Limb (tissue), 2 donors: ENCODE measurements at regions not wholly inside any gene's neighbourhood (a gene's known extent, or its start where the extent isn't known, plus 50 kb on each side); places are given as distances from the start of the nearest gene placed in this dataset.
A peak's percentile ranks its signal among the peaks of the same experiment; 100 is the strongest.

ENCODE experiments used
- DNase-seq, 2 donors: peaks; one replicate each; pipeline ENCODE4 v3.0.0-alpha.2; 2016; ENCODE audit errors: extremely low spot score in 2 of 2

DNA sequence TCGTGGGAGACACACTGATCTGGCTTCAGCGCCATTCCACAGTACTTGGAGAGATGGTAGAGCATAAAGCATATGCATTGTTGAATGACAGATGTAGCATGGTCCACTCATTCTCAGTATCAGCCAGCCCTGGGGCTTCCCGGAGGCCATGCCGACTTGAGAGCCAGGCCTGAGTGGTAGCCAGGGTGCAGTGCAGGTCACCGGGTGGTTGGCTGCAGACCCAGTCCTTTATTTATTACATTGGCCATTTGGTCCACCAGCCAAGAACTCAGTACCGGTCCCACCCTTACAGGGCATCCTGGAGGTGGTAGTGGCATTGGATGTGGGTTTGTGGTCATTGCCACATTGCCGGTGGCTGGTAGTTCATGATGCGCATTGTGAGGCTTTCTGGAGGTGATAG lies 121.6 kb upstream of the RTL1 start:
- DNase-seq: peak in 1 of 2 donors; percentile 2

DNA sequence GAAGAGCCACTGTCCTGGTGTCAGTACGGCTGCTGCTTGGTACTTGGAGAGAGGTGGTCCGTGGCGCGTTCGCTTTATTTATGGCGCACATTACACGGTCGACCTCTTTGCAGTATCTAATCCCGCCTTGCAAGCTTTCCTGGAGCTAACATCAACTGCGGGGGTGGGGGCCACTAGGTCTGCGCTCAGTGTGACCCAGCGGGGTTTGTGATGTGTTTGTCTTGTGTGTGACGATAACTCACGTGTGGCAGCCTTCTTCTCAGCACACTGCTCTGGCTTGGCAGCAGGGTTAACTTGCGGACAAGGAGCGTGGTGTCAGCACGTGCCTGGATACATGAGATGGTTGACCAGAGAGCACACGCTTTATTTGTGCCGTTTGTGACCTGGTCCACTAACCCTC lies 122.2 kb upstream of the RTL1 start:
- DNase-seq: no peak

DNA sequence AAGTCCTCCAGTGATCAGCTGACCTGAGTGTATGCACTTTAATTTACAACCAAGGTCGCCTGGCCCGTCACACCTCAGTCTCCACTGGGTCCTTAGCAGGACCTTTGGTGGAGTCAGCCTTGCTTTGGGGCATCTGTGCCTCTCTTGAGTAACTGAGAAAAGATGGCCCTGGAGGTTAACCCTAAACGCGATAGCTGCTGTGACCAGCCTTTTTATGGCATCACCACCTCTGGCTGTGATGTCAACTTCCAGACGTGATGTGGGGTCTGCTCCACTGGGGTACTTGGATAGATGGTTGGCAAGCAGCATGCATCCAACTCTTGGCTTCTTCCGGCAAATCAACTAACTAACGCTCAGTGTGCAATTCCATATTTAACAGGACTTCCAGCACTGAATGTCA lies 122.8 kb upstream of the RTL1 start:
- DNase-seq: no peak

DNA sequence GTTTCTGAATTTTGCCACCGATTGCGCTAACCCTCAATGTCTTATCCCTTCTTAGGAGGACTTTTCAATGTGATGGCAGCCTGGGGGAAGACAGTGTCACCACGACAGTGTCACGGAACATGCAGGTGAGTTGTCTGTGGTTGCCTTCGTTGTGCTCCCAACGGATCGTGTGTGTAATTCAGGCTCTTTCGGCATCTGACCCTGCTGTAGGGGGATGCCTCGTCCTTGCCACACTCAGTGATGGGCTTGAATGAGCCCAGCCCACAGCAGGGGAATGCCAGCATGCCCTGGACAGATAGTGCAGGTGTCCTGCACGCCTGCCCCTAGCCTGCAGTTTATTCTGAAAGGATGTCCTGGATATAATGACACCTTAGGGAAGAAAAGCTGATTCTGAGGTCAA lies 123.8 kb upstream of the RTL1 start:
- no peak for DNase-seq

DNA sequence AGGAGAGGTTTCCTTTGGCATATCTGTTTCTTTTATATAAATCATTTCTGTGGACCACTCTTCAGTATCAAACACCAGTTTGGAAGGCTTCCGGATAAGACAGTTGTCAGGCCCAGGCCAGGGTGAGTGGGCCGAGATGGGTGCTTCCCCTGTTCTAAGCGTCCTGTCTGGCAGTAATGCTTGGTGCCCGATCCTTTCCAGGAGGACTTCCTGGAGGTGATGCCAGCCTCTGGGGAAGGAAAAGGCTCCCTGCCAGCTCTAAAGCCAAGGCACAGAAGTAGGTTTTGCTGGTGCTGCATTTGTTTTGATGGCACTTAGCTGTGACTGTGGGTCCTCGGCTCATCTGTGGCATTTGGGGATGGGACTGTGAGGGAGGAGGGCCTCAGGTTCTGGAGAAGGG lies 124.4 kb upstream of the RTL1 start:
- no peak for DNase-seq

DNA sequence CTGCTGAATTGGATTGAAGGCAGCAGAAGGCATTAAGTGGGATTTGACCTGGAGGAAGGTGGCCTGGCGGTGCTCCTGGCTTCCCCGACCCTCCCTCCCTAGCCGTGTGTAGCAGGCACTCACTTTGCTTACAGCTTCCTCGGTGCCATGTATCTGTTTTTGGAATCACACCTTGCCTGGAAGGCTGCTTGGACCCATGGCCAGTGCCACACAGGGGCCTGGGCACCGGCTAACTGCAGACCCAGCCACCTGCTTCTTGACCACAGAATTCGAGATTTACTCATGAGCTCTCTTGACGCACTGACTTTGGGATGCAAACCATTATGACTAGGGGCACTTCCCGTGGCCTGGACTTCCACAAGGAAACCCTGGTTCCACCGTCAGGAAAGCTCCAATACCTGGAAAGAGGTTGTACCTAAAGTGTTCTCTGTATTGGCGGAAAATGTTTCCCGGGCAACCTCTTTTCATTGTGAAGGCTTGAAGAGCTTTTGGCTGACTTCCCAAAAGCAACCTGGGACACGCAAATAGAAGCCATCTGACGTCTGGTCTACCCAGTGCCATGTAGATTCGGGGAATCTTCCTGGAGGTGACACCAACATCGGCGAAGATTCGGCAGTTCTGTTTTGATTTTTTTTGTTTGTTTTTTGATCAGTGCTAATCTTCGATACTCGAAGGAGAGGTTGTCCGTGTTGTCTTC lies 125.6 kb upstream of the RTL1 start:
- no peak for DNase-seq

DNA sequence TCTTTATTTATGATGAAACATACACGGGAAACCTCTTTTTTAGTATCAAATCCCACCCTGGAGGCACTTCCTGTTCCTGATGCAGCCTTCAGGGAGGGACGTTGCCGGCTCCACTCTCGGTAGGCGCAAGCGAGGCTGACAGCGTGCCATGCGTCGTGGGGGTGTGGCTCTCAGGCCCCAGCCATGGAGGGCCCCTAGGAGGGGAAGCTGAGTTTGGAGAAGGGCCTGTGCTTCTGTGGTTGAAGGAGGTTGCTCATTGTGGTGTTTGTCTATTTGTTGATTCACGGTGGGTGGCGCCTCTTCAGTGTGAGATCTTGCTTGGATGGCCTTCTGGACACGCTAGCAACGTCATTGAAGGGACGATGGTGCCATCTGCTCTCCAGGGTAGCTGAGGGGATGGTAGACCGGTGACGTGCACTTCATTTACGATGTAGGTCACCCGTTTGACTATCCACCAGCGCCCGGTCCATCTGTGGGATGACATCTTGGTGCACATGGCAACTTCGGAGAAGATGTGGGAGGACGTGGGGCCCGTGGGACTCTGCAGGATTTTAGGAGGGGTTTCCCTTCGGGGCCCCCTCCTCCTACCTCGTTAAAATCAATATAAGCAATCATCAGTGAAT lies 126.3 kb upstream of the RTL1 start:
- DNase-seq: no peak

DNA sequence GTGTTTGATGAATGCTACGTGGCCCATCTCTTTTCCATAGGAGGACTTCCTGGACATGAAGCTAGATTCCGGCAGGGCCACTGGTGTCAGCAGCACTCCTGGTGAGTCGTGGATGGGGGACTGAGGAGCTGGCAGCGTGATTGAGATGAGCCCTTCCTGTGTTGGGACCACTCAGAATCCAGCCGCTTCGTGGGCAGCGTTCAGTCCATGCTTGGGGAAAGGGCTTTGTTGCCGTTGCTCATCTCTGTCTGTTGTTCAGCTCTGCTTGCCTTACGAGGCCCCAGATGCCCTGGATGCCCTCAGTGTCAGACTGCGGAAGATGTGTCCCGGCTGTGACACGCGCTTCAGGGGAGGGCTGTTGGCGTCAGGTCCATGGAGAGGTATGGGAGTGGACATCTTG lies 127.1 kb upstream of the RTL1 start:
- no peak for DNase-seq

DNA sequence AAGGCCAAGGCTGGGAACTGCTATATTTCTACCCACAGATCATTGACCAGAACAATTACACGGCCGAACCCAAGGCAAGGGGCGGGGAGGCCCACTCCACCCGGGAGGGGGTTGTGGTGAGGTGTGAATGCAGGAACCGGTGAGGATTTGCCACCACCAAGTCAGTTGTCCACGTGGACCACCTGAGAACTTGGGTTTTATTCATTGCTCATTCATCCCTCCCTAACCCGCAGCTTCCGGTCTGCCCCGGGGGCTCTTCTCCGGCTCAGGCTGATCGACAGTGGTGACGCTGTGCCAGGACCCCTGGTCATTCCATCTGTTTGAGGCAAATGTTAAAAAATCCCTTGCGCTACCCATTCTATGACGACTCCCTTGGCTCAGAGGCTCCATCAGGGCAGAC lies 127.7 kb upstream of the RTL1 start:
- no peak for DNase-seq

DNA sequence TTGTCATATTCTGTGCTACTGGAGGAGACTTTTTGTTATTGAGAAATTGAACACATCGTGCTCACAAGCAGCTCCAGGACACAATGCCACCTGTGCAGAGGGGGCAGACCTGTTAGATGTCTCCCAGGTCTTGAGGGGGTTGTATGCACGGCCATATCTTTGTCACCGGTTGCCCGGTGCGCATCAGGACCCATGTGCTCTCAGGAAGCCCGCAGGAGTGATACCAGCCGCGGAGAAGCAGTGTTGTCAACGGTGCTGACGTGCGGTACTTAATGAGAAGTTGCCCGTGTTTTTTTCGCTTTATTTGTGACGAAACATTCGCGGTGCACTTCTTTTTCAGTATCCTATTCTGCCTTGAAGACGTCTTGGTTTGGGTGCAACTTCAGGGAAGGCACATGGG lies 128.2 kb upstream of the RTL1 start:
- no peak for DNase-seq

DNA sequence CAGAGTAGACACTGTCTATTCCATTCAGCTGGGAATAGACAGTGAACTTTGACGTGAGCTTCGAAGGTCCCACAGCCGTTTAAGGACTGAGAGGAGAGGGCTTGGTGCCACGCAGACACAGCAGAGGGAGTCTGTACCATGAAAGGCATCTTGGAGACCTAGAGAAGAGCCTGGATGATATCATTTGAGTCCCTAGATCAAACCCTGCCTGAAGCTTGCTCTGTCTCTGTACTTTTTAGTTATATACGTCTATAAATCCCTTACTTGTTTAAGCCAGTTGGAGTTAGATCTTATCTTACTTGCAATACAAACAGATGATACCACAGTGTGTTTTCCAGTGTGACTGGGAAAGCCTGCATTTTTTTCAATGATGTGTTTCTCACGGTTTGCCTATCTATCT lies 128.9 kb upstream of the RTL1 start:
- no peak for DNase-seq

DNA sequence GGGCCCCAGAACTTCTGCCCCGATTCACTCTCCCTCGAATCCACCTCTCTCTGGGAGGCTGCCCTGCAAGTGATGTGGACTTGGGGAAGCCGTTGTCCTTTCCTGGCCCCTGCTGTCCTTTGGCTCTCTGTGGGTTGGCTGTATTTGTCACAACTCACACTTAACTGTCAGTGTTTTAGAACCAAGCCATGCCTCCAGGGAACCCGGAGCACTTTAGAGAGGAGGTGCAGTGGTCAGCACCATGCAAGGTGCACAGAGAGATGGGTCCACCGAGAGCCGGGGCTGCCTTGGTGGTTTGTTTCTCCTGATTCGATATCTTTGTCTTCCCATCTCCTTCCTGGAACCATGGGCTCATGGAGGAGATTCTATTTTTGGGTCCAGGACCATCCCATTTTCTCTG lies 129.5 kb upstream of the RTL1 start:
- no peak for DNase-seq

DNA sequence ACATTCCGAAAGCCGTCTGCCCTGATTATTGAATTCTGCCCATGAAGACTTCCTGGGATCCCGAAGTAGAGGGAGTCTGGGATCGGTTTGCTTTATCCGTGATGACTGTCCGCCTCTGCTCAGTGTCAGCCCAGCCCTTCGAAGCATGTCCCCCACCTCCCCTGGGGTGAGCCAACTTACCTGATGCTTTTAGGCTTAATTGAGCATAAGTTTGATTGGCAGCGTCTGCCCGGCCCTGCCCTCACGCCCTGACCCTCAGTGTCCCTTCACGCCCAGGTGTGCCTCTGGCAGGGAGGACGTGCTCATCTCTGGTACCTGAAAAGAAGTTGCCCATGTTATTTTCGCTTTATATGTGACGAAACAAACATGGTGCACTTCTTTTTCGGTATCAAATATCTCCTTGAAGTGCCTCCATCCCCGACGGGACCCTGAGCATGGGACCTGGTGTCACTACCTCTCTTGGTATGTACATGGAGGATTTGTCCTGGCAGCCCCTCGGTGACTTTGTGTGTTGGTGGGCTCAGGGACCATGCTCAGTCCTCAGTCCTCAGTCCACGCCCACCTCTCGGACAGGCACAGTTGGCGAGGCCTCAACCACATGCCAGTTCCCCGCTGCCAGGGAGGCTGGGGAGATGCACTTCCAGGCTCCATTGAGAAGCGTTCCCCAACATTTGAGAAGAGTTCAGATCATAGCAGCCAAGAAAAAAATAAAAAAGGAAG lies 130.1 kb upstream of the RTL1 start:
- DNase-seq: no peak

DNA sequence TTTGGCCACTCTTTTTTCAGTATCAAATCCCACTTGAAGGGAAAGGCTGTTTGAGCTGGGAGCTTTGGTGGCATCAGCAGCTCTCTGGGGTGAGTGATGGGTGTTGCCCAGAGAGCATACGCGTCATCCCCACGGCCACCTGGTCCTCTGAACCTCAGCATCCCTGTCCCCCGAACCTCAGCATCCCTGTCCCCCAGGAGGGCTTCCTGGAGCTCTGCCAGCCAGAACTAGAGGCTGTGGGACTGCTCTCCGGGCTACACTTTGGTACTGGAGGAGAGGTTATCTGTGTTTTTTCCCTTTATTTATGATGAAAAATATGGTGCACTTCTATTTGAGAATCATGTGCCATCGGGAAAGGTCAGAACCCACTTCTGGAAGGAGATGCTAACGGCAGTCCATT lies 131.5 kb upstream of the RTL1 start:
- DNase-seq: peak in 1 of 2 donors; percentile 23

DNA sequence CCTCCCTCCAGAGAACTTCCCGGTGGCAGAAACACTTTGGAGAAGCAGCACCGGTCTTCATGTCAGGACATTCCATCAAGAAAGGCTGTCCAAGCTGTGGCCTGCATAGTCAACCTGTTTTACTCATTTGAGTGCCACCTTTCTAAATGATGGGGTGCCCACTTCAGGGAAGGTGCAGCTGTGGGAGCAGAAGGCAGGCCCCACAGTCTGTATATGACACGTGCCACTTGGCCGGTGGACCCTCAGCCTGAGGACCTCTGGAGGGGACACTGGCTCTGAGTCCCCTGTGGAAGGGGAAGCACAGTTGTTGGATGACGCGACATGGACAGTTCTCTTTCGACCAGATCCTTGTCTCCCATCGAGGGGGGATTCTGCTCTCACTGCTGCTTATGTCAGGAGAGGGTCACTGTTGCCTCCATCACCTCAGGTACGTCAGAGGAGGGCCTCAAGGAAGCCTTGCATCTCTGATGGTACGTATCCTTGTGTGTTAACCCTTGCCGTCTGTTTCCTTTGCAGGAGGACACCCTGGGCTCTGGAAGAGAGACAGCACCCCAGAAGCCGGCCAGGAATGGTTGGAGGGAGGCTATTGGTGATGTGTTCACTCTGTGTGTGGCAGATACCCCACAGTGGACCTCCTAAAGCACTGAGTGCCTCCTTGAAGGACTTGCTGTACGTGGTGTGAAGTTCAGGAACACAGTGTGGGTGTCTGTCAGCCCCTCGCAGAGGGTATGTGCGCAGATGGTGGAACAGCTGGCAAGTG lies 132.1 kb upstream of the RTL1 start:
- DNase-seq: peak in 1 of 2 donors; percentile 19

DNA sequence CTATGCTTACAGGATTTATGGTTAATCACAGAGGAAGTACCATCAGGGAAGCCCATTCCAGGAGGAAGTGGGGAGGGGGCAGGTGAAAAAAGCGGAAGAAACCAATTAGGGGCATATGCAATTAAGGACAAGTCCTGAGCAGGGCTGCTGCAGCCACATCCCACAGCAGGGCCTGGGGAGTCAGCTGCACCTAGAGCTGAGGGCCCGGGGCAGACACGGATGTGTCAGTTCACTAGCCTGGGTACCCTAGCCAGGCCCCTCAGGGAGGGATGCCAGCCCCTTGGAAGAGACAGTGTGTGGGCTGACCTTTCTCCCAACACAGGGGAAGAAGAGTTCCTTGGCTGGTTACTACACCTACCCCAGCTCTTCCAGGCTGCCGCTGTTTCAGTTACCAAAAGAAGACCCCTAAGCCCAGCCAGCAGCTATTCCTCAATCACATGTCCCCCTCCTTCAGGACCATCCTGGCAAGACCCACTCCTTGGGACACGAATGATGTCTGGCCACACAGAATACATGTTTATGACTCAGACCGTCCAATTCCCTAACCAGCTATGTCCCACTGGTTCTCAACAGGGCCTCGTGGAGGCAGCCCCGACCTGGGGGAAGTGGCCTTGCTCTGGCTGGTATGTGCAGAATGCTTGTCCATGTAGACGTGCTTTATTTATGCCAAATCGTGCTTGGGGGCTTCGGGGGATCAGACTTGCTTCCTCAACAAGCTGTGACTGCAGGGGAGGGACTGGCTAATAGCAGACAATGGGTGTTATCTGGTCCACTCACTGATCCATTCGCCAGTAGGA lies 133.7 kb upstream of the RTL1 start:
- DNase-seq: no peak

DNA sequence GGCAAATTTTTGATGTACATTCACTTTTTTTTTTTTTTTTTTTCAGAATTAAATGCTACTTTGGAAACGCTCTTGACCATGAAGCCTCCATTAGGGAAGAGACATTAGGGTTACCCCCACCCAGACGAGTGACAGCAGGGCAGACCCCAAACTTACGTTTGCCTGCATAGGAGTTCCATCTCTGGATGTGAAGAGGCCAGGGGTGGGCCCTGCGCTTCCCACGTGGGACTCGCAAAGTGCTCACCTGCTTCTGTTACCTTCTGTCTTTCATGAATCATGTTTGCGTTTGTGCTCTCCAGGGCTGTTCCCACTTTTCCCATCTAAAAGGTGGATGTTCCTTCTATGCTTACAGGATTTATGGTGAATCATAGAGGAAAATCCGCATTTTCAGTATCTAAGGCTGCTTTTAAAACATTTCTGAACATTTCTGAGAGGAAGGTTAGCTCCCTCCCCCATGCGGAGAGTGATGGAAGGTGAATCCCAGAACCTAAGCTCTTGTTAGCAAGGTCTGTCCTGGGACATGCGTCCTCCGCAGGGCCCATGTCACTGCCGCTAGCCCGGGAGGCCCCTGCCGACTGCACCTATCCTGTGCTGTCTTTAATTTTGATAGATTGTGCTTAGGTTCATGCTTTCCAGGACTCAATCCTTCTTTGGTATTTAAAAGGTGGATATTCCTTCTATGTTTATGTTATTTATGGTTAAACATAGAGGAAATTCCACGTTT lies 135.7 kb upstream of the RTL1 start:
- DNase-seq: no peak

DNA sequence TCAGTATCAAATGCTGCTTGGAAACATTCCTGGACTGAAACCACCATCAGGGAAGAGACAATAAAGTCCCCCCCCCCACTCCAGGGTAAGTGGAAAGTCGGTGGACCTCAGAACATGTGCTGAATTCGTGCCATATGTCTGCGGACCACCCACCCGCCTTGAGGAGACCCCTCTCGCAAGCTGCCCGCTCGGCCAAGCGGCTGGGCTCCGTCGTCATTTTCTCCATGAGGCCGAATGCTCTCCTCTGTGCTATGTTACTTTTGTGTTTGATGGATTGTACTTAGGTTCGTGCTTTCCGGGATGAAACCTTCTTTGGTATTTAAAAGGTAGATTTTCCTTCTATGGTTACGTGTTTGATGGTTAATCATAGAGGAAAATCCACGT lies 136.2 kb upstream of the RTL1 start:
- no peak for DNase-seq

DNA sequence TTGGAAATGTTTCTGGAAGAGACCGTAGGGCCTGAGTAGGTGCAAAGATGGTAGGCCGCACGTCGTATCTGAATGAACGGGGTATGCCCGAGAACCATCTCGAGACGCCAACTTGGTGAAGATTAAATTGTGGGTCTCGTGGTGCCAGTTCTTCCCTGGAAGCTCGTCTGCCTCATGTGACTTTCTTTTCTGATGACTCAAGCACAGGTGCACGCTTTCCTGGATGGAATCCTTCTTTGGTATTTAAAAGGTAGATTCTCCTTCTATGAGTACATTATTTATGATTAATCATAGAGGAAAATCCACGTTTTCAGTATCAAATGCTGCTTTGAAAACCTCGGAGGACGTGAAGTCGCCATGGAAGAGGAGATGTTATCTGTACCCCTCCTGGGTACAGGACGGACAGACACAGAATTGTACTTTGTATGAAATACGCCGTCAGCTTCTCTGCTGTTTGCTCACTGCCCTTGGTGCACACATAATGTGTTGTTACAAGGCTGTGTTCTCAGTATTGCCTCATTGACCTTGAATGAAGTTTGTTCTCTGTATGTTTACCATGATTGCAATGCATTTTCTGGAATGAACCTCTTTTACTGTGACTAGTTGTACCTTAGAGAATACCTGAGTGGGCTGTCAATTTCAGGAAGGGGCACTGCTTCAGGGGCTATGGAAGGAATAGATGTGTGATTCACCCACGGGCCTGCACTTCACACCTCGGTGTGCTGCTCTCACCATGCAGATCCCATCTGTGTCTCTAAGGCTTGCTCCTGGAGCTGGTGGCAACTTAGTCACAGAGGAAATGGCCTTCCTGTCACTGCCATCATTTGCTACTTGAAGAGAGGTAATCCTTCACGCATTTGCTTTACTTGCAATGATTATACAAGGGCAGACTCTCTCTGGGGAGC lies 137.3 kb upstream of the RTL1 start:
- DNase-seq: no peak

DNA sequence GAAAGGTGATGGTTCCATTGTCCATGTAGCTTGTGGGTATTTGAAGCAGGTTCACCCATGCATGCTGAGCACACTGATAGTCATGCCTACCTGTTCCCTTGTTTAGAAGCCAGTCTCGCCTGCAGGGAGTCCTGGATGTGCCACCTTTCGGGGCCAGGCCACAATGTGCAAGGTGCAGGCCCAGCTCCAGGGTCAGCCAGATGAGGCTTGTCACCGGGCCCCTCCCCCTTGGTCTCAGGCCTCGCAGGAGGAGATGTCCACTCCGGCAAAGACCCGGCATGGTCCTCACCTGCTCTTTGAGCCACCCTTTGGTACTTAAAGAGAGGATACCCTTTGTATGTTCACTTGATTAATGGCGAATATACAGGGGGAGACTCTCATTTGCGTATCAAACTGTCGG lies 140.4 kb upstream of the RTL1 start:
- DNase-seq: no peak
